ENCODE measurements at regions not wholly inside any gene's neighbourhood (a gene's known extent, or its start where the extent isn't known, plus 50 kb on each side); places are given as distances from the start of the nearest gene placed in this dataset.

DNA sequence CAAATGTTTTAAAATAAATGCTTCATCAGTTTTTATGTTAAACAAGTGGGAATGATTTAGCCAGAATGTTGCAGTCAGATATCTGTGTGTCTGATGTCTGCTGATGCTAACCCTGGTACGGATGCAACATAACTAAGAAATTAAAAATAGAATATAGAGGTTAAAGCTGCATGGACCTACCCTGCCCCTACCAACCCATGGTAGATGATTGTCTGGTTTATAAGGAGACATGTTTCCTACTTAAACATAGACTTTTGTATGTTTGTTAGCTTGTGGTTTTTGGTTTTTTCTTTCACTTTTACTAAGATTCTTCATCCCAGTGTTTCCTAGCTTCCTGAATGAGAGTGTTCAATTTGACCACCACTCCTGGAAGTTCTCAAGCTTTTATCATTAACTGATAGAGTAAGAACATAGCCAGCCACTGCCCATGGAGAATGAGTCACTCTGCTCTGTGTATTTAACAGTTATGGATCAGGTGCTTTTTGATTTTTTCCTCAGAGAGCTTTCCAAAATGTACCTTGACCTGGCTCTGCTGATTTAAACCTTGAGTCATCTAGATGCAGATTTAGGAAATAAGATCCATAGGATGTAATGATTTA lies 70.7 kb upstream of the VEPH1 start:
- DNase-seq, result no peak

DNA sequence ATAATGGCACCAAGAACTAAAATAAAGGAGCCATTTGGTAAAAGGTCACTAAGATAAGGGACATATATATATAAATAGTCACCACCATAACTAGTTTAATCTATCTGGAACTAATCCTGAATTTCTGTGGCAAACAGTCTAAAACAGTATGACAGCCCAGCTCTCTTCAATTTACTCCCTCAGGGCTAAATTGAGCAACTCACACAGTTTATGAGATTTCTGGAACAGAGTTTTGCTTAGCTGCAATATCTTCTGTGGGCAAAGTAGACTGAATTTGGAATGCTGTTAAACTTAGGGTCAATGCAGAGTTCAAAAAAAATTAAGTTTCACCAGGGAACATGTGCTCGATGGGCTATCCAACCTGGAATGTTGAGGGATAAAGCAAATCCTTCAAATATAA lies 70.1 kb upstream of the VEPH1 start:
- DNase-seq, result peak; percentile 38

DNA sequence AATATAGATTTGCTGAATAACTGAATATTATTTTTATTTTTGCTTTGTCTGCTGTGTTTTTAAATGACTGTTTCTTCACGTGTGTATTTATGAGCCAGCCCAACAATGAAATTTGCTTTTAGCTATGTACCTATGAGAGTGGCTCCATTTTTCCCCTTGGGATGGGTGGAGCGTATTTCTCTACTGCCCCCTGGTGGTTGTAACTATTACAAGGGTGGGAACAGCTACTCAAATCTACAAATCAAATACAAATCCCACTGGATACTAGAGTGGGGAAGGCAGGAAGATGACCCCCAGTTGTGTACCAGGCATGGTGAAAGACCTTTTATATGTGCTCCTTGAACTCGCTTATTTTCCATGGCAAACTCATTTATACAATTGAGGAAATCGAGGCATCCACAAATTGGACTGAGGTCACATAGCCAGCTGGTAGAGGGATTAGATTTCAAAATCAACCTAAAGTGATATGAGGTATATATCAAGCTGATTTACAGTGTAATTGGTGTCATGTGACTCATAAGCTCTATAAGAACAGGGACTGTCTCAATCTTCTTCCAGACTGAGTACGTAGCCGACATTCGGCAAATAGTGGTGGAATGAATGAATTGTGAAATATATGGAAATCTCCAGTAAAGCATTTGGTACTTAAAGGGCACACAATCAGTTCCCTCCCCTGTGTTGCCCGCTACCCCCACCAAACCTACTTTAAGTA lies 69.5 kb upstream of the VEPH1 start:
- DNase-seq, result no peak

DNA sequence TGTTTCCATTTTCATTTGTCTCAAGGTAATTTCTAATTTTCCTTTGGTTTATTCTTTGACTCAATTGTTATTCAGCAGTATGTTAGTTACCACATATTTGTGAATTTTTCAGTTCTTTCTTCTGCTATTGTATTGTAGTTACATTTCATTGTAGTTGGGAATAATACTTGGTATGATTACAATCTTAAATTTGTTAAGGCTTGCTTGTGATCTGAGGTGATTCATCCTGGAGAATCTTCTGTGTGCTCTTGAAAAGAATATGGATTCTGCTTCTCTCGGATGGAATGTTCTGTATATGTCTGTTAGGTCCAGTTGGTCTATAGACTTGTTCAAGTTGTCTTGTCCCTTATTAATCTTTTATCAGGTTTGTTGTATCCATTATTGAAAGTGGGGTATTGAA lies 63.4 kb upstream of the VEPH1 start:
- no peak for DNase-seq

DNA sequence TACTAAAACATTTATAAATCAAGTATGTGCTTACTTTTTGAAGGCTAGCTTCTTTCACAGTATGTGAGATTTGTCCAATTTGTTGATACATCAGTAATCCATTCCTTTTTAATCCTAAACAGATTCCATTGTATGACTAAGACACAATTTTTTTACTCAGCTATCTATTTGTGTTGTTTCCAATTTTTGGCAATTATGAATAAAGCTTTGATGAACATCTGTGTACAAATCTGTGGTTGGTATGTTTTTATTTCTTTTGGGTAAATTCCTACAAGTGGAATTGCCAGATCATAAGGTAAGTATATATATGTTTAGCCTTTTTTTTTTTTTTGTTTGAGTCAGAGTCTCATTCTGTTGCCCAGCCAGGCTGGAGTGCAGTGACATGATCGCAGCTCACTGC lies 56.2 kb upstream of the VEPH1 start:
- DNase-seq, result no peak

Measured in amniotic stem cell (primary cell).